ENCODE measurements at regions not wholly inside any gene's neighbourhood (a gene's known extent, or its start where the extent isn't known, plus 50 kb on each side); places are given as distances from the start of the nearest gene placed in this dataset.
"Not testable (repeated sequence)": the region's sequence is repeated elsewhere in the genome, so short reads cannot be mapped to it uniquely, and the experiment has no call there.

GRCh38 chr11:90455347-90455920 lies 232.6 kb upstream of the CHORDC1 start:
- not testable (repeated sequence) for DNase-seq (ENCODE audit: low read depth)

DNA sequence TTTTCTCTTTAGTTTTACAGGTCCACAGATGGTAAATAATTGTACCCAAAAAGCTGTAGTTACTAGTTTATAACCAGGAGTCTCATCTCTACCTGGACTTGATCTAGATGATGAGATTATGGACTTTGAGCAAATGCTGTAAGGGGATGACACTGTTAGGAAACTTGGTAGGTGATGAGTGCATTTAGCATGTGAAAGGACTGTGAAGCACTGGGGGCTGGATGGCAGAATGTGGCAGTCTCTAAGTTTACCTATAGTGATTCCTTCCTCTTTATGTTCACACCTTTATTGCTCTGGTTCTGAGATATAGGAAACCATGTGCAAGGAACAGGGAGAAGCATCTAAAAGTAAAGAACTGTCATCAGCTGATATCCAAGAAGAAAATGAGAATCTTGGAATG lies 230.7 kb upstream of the CHORDC1 start:
- DNase-seq (ENCODE audit: low read depth): no peak

DNA sequence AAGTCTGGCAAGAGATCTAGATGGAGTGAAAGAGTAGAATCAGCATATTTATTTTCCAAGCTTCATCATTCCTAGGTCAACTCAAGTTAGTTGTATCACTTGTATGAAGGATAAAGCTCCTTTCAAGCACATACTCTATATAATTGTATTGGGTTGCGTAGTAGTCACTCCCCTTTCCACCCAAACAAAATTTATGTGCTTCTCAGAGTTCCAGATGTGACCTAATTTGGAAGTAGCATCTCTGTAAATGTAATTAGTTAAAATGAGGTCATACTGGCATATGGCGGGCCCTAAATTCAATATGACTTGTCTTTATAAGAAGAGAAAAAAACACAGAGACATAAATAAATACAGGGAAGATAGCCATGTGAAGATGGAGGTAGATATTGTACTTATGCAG lies 226.8 kb upstream of the CHORDC1 start:
- DNase-seq (ENCODE audit: low read depth): no peak

- DNase-seq (ENCODE audit: low read depth): no peak
Observed at GRCh38 chr11:90448256-90448655, 225.4 kb upstream of the CHORDC1 start.

DNA sequence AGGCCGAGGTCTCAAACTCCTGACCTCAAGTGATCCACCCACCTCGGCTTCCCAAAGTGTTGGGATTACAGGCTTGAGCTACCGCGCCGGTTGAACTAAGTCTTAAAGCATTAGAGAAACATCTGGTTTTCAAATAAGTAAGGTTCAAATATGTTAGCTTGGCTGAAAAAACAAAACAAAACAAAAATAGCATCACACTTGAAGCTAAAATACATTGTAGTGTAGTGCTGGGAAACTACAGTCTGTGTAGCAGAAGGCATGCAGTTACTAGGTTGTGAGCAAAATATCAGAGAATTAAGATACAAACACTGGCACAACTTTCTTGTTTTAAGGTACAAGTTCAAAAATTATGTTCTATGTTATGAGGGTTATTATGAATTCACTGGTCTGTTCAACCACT lies 224.8 kb upstream of the CHORDC1 start:
- no peak for DNase-seq (ENCODE audit: low read depth)

GRCh38 chr11:90446207-90446606 lies 223.4 kb upstream of the CHORDC1 start:
- DNase-seq (ENCODE audit: low read depth): no peak

- no peak for DNase-seq (ENCODE audit: low read depth)
Observed at GRCh38 chr11:90438069-90438468, 215.2 kb upstream of the CHORDC1 start.

DNA sequence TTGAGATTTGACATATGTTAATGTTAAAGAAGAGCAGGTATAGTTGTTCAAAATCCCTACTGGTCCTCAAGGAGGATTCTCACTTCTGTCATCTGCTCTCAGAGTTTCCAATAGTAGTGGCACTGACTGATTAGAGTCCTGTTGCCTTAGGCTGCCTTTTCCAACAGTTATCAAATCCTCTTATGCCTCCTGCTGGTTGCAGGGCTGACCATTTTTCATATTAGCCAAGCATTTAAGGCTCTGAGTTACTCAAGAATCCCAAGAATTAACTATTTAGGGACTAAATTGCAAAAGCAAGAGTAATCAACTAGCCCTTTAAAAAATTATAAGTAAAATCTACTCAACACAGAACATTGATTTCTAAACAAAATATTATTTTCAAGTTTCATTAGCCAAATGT lies 212.0 kb upstream of the CHORDC1 start:
- DNase-seq (ENCODE audit: low read depth): no peak

- DNase-seq (ENCODE audit: low read depth): no peak
Observed at GRCh38 chr11:90428836-90429235, 206.0 kb upstream of the CHORDC1 start.

DNA sequence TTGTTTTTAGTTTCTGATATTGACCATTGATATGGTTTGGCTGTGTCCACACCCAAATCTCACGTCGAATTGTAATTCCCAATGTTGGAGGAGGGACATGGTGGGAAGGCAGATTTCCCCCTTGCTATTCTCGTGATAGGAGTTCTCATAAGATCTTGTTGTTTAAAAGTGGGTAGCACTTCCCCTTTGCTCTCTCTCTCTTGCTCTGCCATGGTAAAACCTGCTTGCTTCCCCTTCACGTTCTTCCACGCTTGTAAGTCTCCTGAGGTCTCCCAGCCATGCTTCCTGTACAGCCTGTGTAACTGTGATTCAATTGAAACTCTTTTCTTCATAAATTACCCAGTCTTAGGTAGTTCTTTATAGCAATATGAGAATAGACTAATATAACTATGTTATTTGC lies 203.6 kb upstream of the CHORDC1 start:
- no peak for DNase-seq (ENCODE audit: low read depth)

DNA sequence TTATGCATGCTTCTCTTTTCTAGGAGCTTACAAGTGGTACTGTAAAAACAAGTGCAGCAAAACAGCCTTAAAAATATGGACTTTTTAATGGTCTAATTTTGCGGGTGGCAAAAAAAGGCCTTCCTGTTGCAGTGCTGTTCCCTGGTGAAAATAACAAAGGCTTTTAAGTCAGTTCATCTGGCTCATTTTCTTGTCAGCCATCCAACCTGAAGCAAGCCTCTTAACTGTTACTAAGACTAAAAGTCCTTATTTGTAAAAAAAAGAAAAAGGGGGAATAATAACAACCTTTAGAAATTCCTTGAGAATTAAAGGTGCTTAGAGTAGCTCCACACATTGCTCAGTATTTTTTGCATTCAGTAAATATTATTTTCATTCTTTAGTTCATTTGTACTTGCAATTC lies 200.5 kb upstream of the CHORDC1 start:
- no peak for DNase-seq (ENCODE audit: low read depth)

DNA sequence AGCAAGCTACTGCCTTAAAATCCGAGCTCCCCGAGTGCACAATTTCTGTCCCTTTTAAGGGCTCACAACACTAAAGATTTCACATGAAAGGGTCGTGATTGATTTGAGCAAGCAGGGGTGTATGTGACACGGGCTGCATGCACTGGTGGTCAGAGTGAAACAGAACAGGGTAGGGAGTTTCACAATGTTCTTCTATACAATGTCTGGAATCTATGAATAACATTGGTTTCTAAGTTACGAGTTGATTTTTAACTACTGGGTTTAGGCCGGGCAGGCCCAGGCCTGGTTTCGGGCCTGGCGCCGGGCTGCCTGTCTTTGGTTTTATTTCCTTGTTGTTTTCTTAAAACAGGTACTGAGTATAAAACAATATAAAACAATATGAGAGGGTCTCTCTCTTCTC lies 199.9 kb upstream of the CHORDC1 start:
- DNase-seq (ENCODE audit: low read depth): not testable (repeated sequence)

GRCh38 chr11:90414221-90414620 lies 191.4 kb upstream of the CHORDC1 start:
- DNase-seq (ENCODE audit: low read depth): no peak

GRCh38 chr11:90407350-90407749 lies 184.5 kb upstream of the CHORDC1 start:
- DNase-seq (ENCODE audit: low read depth): no peak

GRCh38 chr11:90392692-90393091 lies 169.8 kb upstream of the CHORDC1 start:
- DNase-seq (ENCODE audit: low read depth): no peak

GRCh38 chr11:90391756-90392155 lies 168.9 kb upstream of the CHORDC1 start:
- DNase-seq (ENCODE audit: low read depth): no peak

- no peak for DNase-seq (ENCODE audit: low read depth)
Observed at GRCh38 chr11:90380206-90380605, 157.4 kb upstream of the CHORDC1 start.

- DNase-seq (ENCODE audit: low read depth): no peak
Observed at GRCh38 chr11:90373971-90374370, 151.1 kb upstream of the CHORDC1 start.

- DNase-seq (ENCODE audit: low read depth): no peak
Observed at GRCh38 chr11:90364527-90364926, 141.7 kb upstream of the CHORDC1 start.

GRCh38 chr11:90363739-90364138 lies 140.9 kb upstream of the CHORDC1 start:
- no peak for DNase-seq (ENCODE audit: low read depth)

- no peak for DNase-seq (ENCODE audit: low read depth)
Observed at GRCh38 chr11:90355200-90355599, 132.4 kb upstream of the CHORDC1 start.

DNA sequence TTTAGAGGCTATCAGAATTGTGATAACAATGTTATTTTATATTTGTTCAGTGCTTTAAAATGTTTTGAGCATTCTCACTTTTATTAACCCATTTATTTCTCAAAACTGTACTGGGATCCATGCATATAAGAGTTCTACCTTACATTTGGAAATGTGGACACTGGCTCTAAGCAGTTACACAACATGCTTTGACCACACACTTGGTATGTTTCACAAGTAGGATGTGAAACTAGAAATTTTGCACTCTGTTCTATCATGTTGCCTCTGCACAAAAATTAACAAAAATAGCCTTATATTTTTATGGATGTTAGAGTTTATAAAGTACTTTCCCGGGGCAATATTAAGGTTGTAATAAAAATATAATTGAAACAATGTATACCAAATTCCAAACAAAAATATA lies 126.9 kb upstream of the CHORDC1 start:
- DNase-seq (ENCODE audit: low read depth): no peak

- DNase-seq (ENCODE audit: low read depth): no peak
Observed at GRCh38 chr11:90344546-90344945, 121.7 kb upstream of the CHORDC1 start.

- DNase-seq (ENCODE audit: low read depth): no peak
Observed at GRCh38 chr11:90343673-90344072, 120.8 kb upstream of the CHORDC1 start.
